NCI-H446 (cell line): ENCODE measurements at regions not wholly inside any gene's neighbourhood (a gene's known extent, or its start where the extent isn't known, plus 50 kb on each side); places are given as distances from the start of the nearest gene placed in this dataset.
A peak's percentile ranks its signal among the peaks of the same experiment; 100 is the strongest.
"Not testable (repeated sequence)": the region's sequence is repeated elsewhere in the genome, so short reads cannot be mapped to it uniquely, and the experiment has no call there.

Source experiments
- DNase-seq, 2 experiments: peaks; one replicate each; lab custom pipeline; 2025; lab: John Stamatoyannopoulos, UW

- DNase-seq = no peak
These were observed 166.8 kb upstream of the TGFBR2 start for GRCh38 chr3:30439451-30440053.

- DNase-seq = peak; percentile 5 to 61
These were observed 166.2 kb upstream of the TGFBR2 start for GRCh38 chr3:30440147-30440604.

DNA sequence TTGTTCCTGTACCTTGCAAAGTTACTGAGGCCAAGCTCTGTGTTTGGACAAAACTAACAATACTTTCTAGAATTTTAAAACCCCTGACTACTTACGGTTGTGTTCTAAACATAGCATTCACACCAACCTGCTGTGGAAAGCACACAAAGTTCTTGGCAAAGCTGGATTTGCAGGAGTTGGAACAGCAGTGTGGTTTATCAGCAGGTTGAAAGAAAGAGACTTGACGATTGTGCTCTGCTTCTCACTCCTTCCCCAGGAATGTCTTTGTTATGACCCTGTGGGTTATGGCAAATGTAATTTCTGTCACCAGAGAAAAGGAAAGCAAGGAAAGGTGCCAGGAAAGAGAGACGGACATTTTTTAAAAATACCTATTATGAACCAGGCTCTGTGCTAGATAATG is 165.5 kb upstream of the TGFBR2 start:
- DNase-seq = no peak

DNA sequence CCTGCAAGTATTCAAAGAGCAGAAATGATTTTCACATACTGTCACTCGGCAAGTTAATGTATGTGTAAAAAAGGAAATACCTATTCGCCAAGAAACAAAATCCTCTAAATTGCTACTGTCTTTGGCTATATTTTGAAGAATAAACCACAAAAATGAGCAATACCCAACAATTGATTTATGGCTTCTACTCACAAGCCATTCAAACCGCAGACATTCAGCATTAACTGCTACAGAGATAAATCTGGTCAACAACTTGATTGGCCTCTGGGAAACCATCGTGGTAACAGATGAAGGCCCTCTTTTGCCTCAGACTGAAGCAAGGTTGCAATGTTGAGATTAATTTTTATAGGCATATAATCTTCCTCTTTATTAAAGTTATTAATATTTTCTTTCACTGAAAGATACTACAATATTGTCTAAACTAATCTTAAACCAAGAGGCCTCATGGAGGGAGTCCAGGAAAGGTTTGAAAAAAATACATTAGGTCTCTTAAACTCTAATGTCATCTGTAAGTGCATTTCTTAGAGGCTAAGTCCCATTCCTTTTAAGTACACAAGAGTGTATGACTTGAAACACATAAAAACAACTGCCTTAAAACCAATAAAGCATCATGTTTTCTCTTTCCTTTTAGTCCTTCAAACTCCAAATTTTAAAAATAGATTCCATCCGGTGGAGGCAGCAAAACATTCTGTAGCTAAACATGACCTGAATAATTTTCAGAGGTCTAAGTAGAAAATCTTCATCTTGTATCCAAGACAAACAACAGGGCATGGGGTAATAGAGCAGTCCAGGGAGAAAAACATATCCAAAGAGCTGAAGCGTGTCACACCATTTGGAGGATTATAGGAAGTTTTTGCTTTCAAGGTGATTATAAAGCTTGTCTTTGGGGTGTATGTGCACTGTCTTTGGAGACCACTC is 162.4 kb upstream of the TGFBR2 start:
- no peak for DNase-seq

GRCh38 chr3:30448450-30449289 is 157.7 kb upstream of the TGFBR2 start:
- no peak for DNase-seq

DNA sequence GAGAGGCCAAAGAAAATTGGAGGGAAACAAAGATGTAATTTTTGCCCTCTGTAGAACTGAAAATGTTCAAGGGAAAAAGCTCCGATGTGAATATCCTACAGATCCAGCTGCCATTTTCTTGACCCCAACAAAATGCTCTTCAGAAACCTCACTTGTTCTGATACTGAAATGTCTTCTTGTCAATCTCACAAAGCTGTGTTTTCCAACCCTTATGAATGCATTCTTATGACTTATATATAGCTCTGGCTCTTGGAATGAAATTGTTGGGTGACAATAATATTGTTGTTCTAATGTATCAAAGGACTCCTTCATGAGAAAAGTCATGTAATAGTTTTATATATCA is 157.1 kb upstream of the TGFBR2 start:
- no peak for DNase-seq

DNA sequence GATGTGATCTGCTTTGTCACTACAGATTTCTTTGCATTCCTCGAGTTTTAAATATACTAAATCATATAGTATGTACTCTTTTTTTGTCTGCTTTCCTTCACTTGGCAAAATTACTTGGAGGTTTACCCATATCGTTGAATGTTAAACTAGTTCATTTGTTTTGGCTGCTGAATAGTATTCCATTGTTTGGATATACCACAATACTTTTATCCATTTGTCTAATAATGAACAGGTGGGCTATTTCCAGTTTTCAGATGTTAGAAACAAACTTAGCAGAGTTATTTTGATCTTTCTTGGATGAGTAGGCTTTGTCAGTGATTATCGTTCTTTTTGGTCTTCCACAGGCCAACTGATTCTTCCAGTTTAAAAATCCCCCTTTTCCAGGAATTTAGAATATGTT is 154.0 kb upstream of the TGFBR2 start:
- no peak for DNase-seq

GRCh38 chr3:30453360-30454039 is 152.9 kb upstream of the TGFBR2 start:
- DNase-seq = peak in 1 of 2 experiments; percentile 34

DNA sequence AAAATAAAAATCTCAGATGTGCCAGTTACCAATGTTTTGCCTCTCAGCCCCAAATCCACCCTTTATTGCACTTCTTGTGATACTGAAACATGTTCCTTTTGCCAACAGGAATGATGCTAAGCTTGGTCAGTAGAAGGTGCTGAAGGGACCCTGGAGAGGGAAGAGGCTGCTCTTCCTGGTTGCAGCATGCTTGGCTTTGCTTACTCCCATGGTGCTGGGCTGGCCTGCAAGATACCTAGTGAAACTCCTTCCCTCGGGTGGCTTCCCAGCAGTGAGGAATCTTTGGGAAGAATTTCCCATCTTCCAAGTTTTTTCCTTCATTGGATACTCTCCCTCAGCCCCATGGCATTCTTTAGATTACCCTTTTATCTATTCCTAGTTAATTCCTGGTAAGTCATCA is 151.8 kb upstream of the TGFBR2 start:
- DNase-seq = no peak

DNA sequence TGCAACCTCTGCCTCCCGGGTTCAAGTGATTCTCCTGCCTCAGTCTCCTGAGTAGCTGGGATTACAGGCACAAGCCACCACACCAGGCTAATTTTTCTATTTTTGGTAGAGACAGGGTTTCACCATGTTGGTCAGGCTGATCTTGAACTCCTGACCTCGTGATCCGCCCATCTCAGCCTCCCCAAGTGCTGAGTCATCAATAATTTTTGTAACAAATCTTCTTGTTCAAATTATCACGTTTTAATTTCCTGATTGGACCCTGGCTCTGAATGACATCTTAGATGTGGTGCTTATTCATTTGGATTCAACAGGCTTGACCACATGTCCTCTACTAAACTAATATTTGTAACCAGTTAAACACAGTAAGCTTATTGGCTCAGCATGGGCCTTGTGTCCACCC is 151.3 kb upstream of the TGFBR2 start:
- not testable (repeated sequence) for DNase-seq

DNA sequence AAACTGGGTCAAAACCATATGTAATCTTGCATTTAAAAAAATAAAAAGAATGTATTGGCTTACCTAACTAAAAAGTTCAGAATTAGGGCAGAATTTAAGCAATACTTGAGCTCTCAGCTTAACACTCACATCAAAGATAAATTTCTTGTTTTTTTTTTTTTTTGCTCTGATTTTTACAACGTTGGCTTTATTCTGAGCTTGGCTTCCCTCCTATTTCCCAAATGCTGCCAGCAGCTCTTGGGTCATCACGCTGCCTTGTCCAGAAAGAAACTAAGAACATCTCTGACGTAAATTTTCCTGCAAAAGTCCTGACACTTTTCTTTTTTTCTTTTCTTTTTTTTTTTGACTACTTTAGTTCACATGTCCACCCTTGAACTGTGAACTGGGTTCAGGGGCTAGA is 150.6 kb upstream of the TGFBR2 start:
- no peak for DNase-seq

GRCh38 chr3:30456264-30456663 is 150.1 kb upstream of the TGFBR2 start:
- DNase-seq = no peak

- peak in 1 of 2 experiments; percentile 10 for DNase-seq
These were observed 149.3 kb upstream of the TGFBR2 start for GRCh38 chr3:30457081-30457480.

DNA sequence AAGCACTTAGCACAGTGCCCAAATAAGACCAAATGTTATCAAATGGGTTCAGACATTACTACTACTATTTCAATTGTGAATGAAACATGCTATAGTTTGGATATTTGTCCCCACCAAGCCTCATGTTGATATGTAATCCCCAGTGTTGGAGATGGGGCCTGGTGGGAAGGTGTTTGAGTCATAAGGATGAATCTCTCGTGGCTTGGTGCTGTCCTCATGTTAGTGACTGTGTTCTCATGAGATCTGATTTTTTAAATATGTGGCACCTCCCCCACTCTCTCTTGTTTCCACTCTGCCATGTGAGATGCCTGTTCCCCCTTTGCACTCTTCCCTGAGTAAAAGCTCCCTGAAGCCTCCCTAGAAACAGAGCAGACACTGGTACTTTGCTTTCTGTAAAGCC is 148.7 kb upstream of the TGFBR2 start:
- DNase-seq = no peak

- no peak for DNase-seq
These were observed 147.8 kb upstream of the TGFBR2 start for GRCh38 chr3:30458376-30459171.

DNA sequence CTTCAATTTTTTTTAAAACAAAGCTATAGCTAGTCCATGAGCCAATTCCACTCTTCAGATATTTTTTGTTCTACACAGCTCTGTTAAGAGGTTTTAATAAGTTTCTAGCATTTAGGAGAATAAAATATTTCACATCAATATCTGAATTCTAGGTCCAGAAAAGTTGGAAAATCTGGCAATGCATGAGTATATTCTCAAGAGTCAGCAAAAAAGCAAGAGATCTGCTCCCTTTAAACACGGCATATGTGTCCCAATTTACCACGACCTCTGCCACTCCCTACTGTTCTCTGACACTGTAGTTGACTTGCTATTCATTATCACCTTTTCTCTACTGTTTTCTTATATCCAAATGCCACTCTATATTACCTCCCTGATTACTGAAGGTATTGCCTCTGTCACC is 145.1 kb upstream of the TGFBR2 start:
- DNase-seq = no peak

DNA sequence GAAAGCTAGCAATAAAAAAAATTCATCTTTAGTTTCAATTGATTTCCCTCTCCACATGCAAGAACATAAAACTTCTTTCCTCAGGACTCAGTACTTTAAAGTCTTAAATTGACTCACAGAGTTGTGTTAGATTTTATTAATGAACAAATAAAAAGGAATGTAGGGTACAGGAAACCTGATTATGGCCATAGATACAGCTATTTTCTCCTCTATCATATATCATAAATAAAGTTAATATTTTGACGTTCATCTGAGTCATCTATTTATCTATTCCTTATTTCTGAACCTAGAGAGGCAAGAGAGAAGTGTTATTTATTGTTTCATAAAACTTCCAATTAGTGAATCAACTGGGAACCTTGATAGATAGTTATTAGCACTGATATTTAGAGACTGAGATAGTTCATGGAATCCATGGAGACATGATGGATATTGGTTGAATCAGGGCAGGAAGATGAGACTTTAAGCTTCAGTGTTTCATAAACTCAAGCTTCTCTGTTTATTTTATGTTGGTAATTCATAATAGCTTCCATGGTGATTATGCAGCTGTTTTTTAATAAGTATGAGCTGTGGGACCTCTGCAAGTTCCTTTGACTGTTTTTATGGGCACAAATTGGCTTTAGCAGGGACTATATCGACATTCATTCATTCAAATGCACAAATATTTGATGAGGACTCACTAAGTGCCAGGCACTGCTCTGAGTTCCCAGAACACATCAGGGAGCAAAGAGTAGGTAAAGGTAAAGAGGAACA is 143.5 kb upstream of the TGFBR2 start:
- no peak for DNase-seq

DNA sequence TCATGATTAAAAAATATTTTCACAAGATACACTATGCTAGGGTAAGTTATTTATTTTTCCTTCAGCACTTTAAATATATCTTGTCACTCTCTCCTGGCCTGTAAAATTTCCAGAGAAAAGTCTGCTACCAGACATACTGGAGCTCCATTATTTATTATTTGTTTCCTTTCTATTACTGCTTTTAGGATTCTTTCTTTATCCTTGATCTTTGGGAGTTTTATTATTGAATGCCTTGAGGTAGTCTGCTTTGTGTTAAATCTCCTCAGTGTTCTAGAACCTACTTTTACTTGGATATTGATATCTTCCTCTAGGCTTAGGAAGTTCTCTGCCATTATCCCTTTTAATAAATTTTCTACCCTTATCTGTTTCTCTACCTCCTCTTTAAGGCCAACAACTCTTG is 142.0 kb upstream of the TGFBR2 start:
- DNase-seq = no peak

DNA sequence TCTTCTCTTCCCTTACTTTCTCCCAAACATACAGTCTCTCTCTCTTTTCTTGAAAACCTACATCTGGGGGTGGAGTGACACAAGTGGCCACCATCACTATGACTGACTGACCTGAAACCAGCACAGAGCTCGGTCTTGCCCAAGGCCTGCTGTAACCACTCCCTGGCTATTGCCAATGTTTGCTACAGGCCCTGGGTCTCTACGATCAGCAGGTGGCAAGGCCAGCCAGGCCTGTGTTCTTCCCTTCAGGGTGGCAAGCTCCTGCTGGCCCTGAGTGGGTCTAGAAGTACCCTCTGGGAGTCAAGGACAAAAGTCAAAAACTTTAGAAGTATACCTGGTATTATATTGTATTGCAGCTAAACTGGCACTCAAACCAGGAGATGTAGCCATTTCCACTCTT is 140.9 kb upstream of the TGFBR2 start:
- DNase-seq = no peak

- DNase-seq = no peak
These were observed 138.7 kb upstream of the TGFBR2 start for GRCh38 chr3:30467596-30468238.
